ENCODE measurements at regions not wholly inside any gene's neighbourhood (a gene's known extent, or its start where the extent isn't known, plus 50 kb on each side); places are given as distances from the start of the nearest gene placed in this dataset.

- Histone ChIP-seq H2AFZ (ENCODE audit: low read length) (no peak overlapping the region), H3K9me3 (ENCODE audit: insufficient read depth, low read depth, low read length) (no peaks in the 10 kb centered on the region), H3K36me3 (ENCODE audit: insufficient read depth, low read length) (no peaks in the 10 kb centered on the region), H3K9me2 (replicated peaks; ENCODE audit: low read depth, low read length) (no peaks in the 10 kb centered on the region), H3K4me3 (ENCODE audit: low read length, poor library complexity, severe bottlenecking) (no peak overlapping the region), H3F3A (ENCODE audit: low read depth) (no peaks in the 10 kb centered on the region), H3K4me1 (ENCODE audit: insufficient read depth, low read length, poor library complexity, severe bottlenecking) (peaks cover 6% of the 10 kb centered on the region), H3K4me2 (ENCODE audit: low read depth, low read length, poor library complexity, severe bottlenecking) (no peak overlapping the region), H4K20me1 (ENCODE audit: insufficient read depth, low read length, poor library complexity, severe bottlenecking) (no peaks in the 10 kb centered on the region), H3K27me3 (ENCODE audit: insufficient read depth, low read length, poor library complexity, severe bottlenecking) (no peaks in the 10 kb centered on the region), H3K9ac (ENCODE audit: low read depth, low read length, poor library complexity, severe bottlenecking) (no peak overlapping the region), H3K79me2 (ENCODE audit: insufficient read depth, low read length) (no peaks in the 10 kb centered on the region)
- TF ChIP-seq CTCF (conservative IDR thresholded peaks at IDR 0.05; ENCODE audit: low read length), result no peak
- no peak for TF ChIP-seq EZH2phosphoT487 (IDR thresholded peaks at IDR 0.05; ENCODE audit: borderline replicate concordance)
Measured at GRCh38 chr9:105959531-105959930, 265.2 kb downstream of the TMEM38B start.

GRCh38 chr9:105963343-105964099, 269.2 kb downstream of the TMEM38B start:
- H3K36me3 ChIP-seq (ENCODE audit: insufficient read depth, low read length), result no peaks in the 10 kb centered on the region
- TF ChIP-seq CTCF (conservative IDR thresholded peaks at IDR 0.05; ENCODE audit: low read length), result no peak
- TF ChIP-seq EZH2phosphoT487 (IDR thresholded peaks at IDR 0.05; ENCODE audit: borderline replicate concordance), result no peak
- H3K9me2 ChIP-seq (replicated peaks; ENCODE audit: low read depth, low read length), result no peaks in the 10 kb centered on the region
- H3K4me3 ChIP-seq (ENCODE audit: low read length, poor library complexity, severe bottlenecking), result no peak overlapping the region
- no peaks in the 10 kb centered on the region for H3K27me3 ChIP-seq (ENCODE audit: insufficient read depth, low read length, poor library complexity, severe bottlenecking)
- H3K9me3 ChIP-seq (ENCODE audit: insufficient read depth, low read depth, low read length), result no peaks in the 10 kb centered on the region
- no peaks in the 10 kb centered on the region for H3K79me2 ChIP-seq (ENCODE audit: insufficient read depth, low read length)
- 0 out of 2 replicates have a peak overlapping the region, but pooled peaks have one; percentile 3 for H2AFZ ChIP-seq (ENCODE audit: low read length)
- 0 out of 2 replicates have a peak, but pooled peaks cover 4% of the 10 kb centered on the region for H3F3A ChIP-seq (ENCODE audit: low read depth)
- no peak overlapping the region for H3K4me2 ChIP-seq (ENCODE audit: low read depth, low read length, poor library complexity, severe bottlenecking)
- no peaks in the 10 kb centered on the region for H4K20me1 ChIP-seq (ENCODE audit: insufficient read depth, low read length, poor library complexity, severe bottlenecking)
- peaks cover 6% of the 10 kb centered on the region for H3K4me1 ChIP-seq (ENCODE audit: insufficient read depth, low read length, poor library complexity, severe bottlenecking)
- no peak overlapping the region for H3K9ac ChIP-seq (ENCODE audit: low read depth, low read length, poor library complexity, severe bottlenecking)

- no peaks in the 10 kb centered on the region for H3K27me3 ChIP-seq (ENCODE audit: insufficient read depth, low read length, poor library complexity, severe bottlenecking)
- H3K4me2 ChIP-seq (ENCODE audit: low read depth, low read length, poor library complexity, severe bottlenecking), result no peak overlapping the region
- H3F3A ChIP-seq (ENCODE audit: low read depth), result 0 out of 2 replicates have a peak, but pooled peaks cover 4% of the 10 kb centered on the region
- no peak overlapping the region for H3K9ac ChIP-seq (ENCODE audit: low read depth, low read length, poor library complexity, severe bottlenecking)
- no peaks in the 10 kb centered on the region for H3K79me2 ChIP-seq (ENCODE audit: insufficient read depth, low read length)
- H3K4me3 ChIP-seq (ENCODE audit: low read length, poor library complexity, severe bottlenecking), result no peak overlapping the region
- no peaks in the 10 kb centered on the region for H3K36me3 ChIP-seq (ENCODE audit: insufficient read depth, low read length)
- no peaks in the 10 kb centered on the region for H3K9me2 ChIP-seq (replicated peaks; ENCODE audit: low read depth, low read length)
- no peaks in the 10 kb centered on the region for H4K20me1 ChIP-seq (ENCODE audit: insufficient read depth, low read length, poor library complexity, severe bottlenecking)
- no peaks in the 10 kb centered on the region for H3K9me3 ChIP-seq (ENCODE audit: insufficient read depth, low read depth, low read length)
- TF ChIP-seq EZH2phosphoT487 (IDR thresholded peaks at IDR 0.05; ENCODE audit: borderline replicate concordance) (no peak), CTCF (conservative IDR thresholded peaks at IDR 0.05; ENCODE audit: low read length) (no peak)
- H3K4me1 ChIP-seq (ENCODE audit: insufficient read depth, low read length, poor library complexity, severe bottlenecking), result peaks cover 6% of the 10 kb centered on the region
- 0 out of 2 replicates have a peak overlapping the region, but pooled peaks have one; percentile 3 for H2AFZ ChIP-seq (ENCODE audit: low read length)
Measured at GRCh38 chr9:105964156-105964555, 269.8 kb downstream of the TMEM38B start.

Data from Loucy (cell line).